SK-N-SH treated with all-trans-retinoic acid at 6 μM for 48 hours (cell line): ENCODE measurements at regions not wholly inside any gene's neighbourhood (a gene's known extent, or its start where the extent isn't known, plus 50 kb on each side); places are given as distances from the start of the nearest gene placed in this dataset.

Experiments used
- BACH2 ChIP-seq: fragments of 250-450 bp; sonication (Bioruptor Pico); IDR thresholded peaks from 2 replicates; pipeline ENCODE4 v1.9.0; 2021; ENCODE audit warnings: mild to moderate bottlenecking, borderline replicate concordance
- GLIS3 ChIP-seq: fragments of 250-450 bp; sonication (Bioruptor Pico); IDR thresholded peaks from 2 replicates; pipeline ENCODE4 v1.5.0; 2020; ENCODE audit warnings: mild to moderate bottlenecking, moderate library complexity
- PATZ1 ChIP-seq: fragments of 250-450 bp; sonication (Bioruptor Pico); IDR thresholded peaks from 2 replicates; pipeline ENCODE4 v1.8.0; 2020; ENCODE audit warnings: mild to moderate bottlenecking, moderate library complexity, borderline replicate concordance
- PPARA ChIP-seq: fragments of 250-450 bp; sonication (Bioruptor Pico); IDR thresholded peaks from 2 replicates; pipeline ENCODE4 v1.5.0; 2020; ENCODE audit warnings: mild to moderate bottlenecking, borderline replicate concordance
- RARB ChIP-seq: fragments of 250-450 bp; sonication (Bioruptor Pico); IDR thresholded peaks from 2 replicates; pipeline ENCODE4 v1.8.0; 2021; ENCODE audit warnings: mild to moderate bottlenecking, moderate library complexity
- SNAI2 ChIP-seq: fragments of 250-450 bp; sonication (Bioruptor Pico); IDR thresholded peaks from 2 replicates; pipeline ENCODE4 v1.5.0; 2020; ENCODE audit warnings: mild to moderate bottlenecking, moderate library complexity
- TCF4 ChIP-seq: fragments of 250-450 bp; sonication (Bioruptor Pico); IDR thresholded peaks from 2 replicates; pipeline ENCODE4 v1.8.0; 2021; ENCODE audit warnings: mild to moderate bottlenecking, moderate library complexity, borderline replicate concordance
- ZC3H10 ChIP-seq: fragments of 250-450 bp; sonication (Bioruptor Pico); IDR thresholded peaks from 2 replicates; pipeline ENCODE4 v1.5.1; 2021; ENCODE audit warnings: mild to moderate bottlenecking, moderate library complexity
- ZFP3 ChIP-seq: fragments of 250-450 bp; sonication (Bioruptor Pico); IDR thresholded peaks from 2 replicates; pipeline ENCODE4 v1.5.0; 2020; ENCODE audit warnings: mild to moderate bottlenecking, moderate library complexity
- ZFP30 ChIP-seq: fragments of 450-650 bp; formaldehyde crosslinking; IDR thresholded peaks from 2 replicates; pipeline ENCODE4 v1.5.0; 2022; ENCODE audit warnings: mild to moderate bottlenecking, moderate library complexity
- ZNF8 ChIP-seq: fragments of 450-650 bp; formaldehyde crosslinking; IDR thresholded peaks from 2 replicates; pipeline ENCODE4 v1.5.0; 2020; ENCODE audit warnings: mild to moderate bottlenecking, moderate library complexity

- TF ChIP-seq ZNF8 (CRISPR knock-in tag) (no peak), ZC3H10 (CRISPR knock-in tag) (no peak), PPARA (CRISPR knock-in tag) (no peak), TCF4 (CRISPR knock-in tag) (no peak), PATZ1 (no peak), RARB (CRISPR knock-in tag) (no peak), ZFP30 (CRISPR knock-in tag) (no peak), SNAI2 (CRISPR knock-in tag) (no peak), ZFP3 (CRISPR knock-in tag) (no peak), BACH2 (no peak), GLIS3 (CRISPR knock-in tag) (no peak)
Observed at GRCh38 chr4:13036841-13037240, 447.3 kb downstream of the RAB28 start.
